HepG2 (cell line): ENCODE measurements at regions not wholly inside any gene's neighbourhood (a gene's known extent, or its start where the extent isn't known, plus 50 kb on each side); places are given as distances from the start of the nearest gene placed in this dataset.

Experiments
- ATAC-seq: fragments of 200-7000 bp; cut with Tn5 transposase; 3 replicates; pipeline ENCODE4 v1.9.1; 2020; ENCODE audit warnings: mild to moderate bottlenecking, moderate library complexity
- BruUV-seq: library from RNA; stranded (reverse); fragments of 400-500 nt; replicated peaks from 2 replicates; lab custom pipeline; 2021; lab: Mats Ljungman, UMichigan
- CTCF ChIA-PET: fragments of 300-600 bp; formaldehyde crosslinking; extraction: SDS; loops from one replicate; lab custom pipeline; 2021; ENCODE audit warnings: low total read pairs, inconsistent platforms, low intra/inter-chr PET ratio; lab: Yijun Ruan, JAX
- POLR2A ChIA-PET: fragments of 350-600 bp; sonication (Branson Sonifier 250); formaldehyde crosslinking; loops from one replicate; lab custom pipeline; 2020; ENCODE audit warnings: antibody characterized with exemption, inconsistent platforms; lab: Yijun Ruan, JAX
- DNase-seq: peaks from one replicate; pipeline ENCODE4 v3.0.0-alpha.2; 2015; ENCODE audit warnings: low spot score
- FAIRE-seq: peaks from 3 replicates; lab custom pipeline; 2011; peaks lifted over from hg19 to GRCh38; lab: Jason Lieb, UNC
- H2AFZ ChIP-seq: one replicate; pipeline ENCODE4 v1.6.1; 2011; ENCODE audit warnings: low read length, inconsistent platforms
- H3K27ac ChIP-seq: fragments of 300-600 bp; 3 replicates; pipeline ENCODE4 v1.8.0; 2011; ENCODE audit warnings: mixed run types, mild to moderate bottlenecking, mixed read lengths, low read length, inconsistent platforms; ENCODE audit not compliant: insufficient read depth; ENCODE audit errors: extremely low read length
- H3K27me3 ChIP-seq, 2 experiments: fragments of 200-600 bp in 1 of 2; 2 replicates in 1 of 2; 3 replicates in 1 of 2; pipeline versions ENCODE4 v1.6.0 to v1.8.0; 2011; ENCODE audit warnings: low read length in 2 of 2, mild to moderate bottlenecking in 2 of 2, moderate library complexity in 2 of 2, inconsistent platforms in 1 of 2; ENCODE audit not compliant: insufficient read depth in 2 of 2, control insufficient read depth in 1 of 2
- H3K36me3 ChIP-seq, 2 experiments: fragments of 200-600 bp in 1 of 2; replicated peaks in 1 of 2; 2 replicates in 1 of 2; 3 replicates in 1 of 2; pipeline versions ENCODE4 v1.5.1 to v1.8.0; 2011; ENCODE audit warnings: low read length in 2 of 2, inconsistent platforms in 1 of 2; ENCODE audit not compliant: insufficient read depth in 2 of 2, control insufficient read depth in 1 of 2
- H3K4me1 ChIP-seq: 2 replicates; pipeline ENCODE4 v1.5.1; 2012; ENCODE audit warnings: low read length, inconsistent platforms; ENCODE audit not compliant: insufficient read depth
- H3K4me2 ChIP-seq: 2 replicates; pipeline ENCODE4 v1.6.0; 2011; ENCODE audit warnings: low read depth, low read length, inconsistent platforms
- H3K4me3 ChIP-seq, 3 experiments: fragments of 200-600 bp in 1 of 3; sonication (generic), shearing (Covaris generic) in 1 of 3; replicated peaks in 1 of 3; 2 replicates each; pipeline ENCODE4 v1.5.1; 2011 to 2016; ENCODE audit warnings: low read length in 3 of 3, inconsistent platforms in 2 of 3, low read depth in 2 of 3, mild to moderate bottlenecking in 2 of 3, control low read depth in 1 of 3, mixed read lengths in 1 of 3; ENCODE audit not compliant: insufficient read depth in 1 of 3
- H3K79me2 ChIP-seq: one replicate; pipeline ENCODE4 v1.6.1; 2011; ENCODE audit warnings: low read length, inconsistent platforms; ENCODE audit not compliant: insufficient read depth
- H3K9ac ChIP-seq: 2 replicates; pipeline ENCODE4 v1.6.0; 2011; ENCODE audit warnings: mild to moderate bottlenecking, low read depth, low read length, inconsistent platforms; ENCODE audit not compliant: insufficient read depth
- H3K9me3 ChIP-seq: 2 replicates; pipeline ENCODE4 v1.5.1; 2012; ENCODE audit warnings: mild to moderate bottlenecking, low read length
- H4K20me1 ChIP-seq: 2 replicates; pipeline ENCODE4 v1.6.0; 2011; ENCODE audit warnings: inconsistent platforms, mild to moderate bottlenecking, low read length, moderate library complexity; ENCODE audit not compliant: insufficient read depth
- HOXA3 ChIP-seq: sonication (generic); formaldehyde crosslinking; IDR thresholded peaks from 2 replicates; pipeline ENCODE4 v1.5.0; 2020; ENCODE audit warnings: missing genetic modification reagents
- PRDM10 ChIP-seq: sonication (generic); formaldehyde crosslinking; IDR thresholded peaks from 2 replicates; pipeline ENCODE4 v1.4.0; 2020; ENCODE audit warnings: low read depth, missing genetic modification reagents
- TAF15 ChIP-seq: fragments of 200-400 bp; formaldehyde crosslinking; IDR thresholded peaks from one replicate; pipeline ENCODE4 v1.6.1; 2018; ENCODE audit warnings: mild to moderate bottlenecking, low read depth, low read length; ENCODE audit not compliant: poor library complexity, severe bottlenecking
- ZBTB10 ChIP-seq: sonication (generic); formaldehyde crosslinking; IDR thresholded peaks from 2 replicates; pipeline ENCODE4 v1.4.0; 2020; ENCODE audit warnings: missing genetic modification reagents, borderline replicate concordance
- ZBTB20 ChIP-seq: sonication (generic); formaldehyde crosslinking; IDR thresholded peaks from 2 replicates; pipeline ENCODE4 v1.8.1; 2023; ENCODE audit warnings: missing genetic modification reagents, low read depth, mild to moderate bottlenecking, borderline replicate concordance
- ZNF724P ChIP-seq: sonication (generic); formaldehyde crosslinking; IDR thresholded peaks from 2 replicates; pipeline ENCODE4 v1.8.0; 2022; ENCODE audit warnings: missing genetic modification reagents, borderline replicate concordance
- ZNF782 ChIP-seq: sonication (generic); formaldehyde crosslinking; IDR thresholded peaks from 2 replicates; pipeline ENCODE4 v1.4.0; 2020; ENCODE audit warnings: missing genetic modification reagents, mild to moderate bottlenecking, borderline replicate concordance
- WGBS: methylation state at CpG from one replicate; pipeline ENCODE4 v1.1.6; 2017; ENCODE audit warnings: low lambda C conversion rate; 5-methylcytosine and 5-hydroxymethylcytosine counted together
- in situ Hi-C: cut with HindIII; loops from 2 replicates; pipeline ENCODE4 v1.10.0; 2017; ENCODE audit warnings: low pct_unique_long_range_greater_than_20kb; ENCODE audit not compliant: extremely low pct_ligation_motif_present
- intact Hi-C: fragments of 100-400 bp; cut with micrococcal nuclease; formaldehyde crosslinking; loops from one replicate; pipeline ENCODE4 v1.10.0; 2022; ENCODE audit not compliant: unreplicated experiment

- no peak for DNase-seq
- TF ChIP-seq ZBTB10 (CRISPR knock-in tag) = no peak
- no peak for TF ChIP-seq ZBTB20
- no peak for TF ChIP-seq TAF15
- no peak for TF ChIP-seq ZNF724P
- no peak for TF ChIP-seq PRDM10 (CRISPR knock-in tag)
- TF ChIP-seq HOXA3 = no peak
- no peak for TF ChIP-seq ZNF782 (CRISPR knock-in tag)
- TF ChIP-seq, all 625 proteins: peak for 0
- no peaks in the 10 kb centered on the region for H3K36me3 ChIP-seq
- no peaks in the 10 kb centered on the region for H3K9me3 ChIP-seq
- H2AFZ ChIP-seq = no peak overlapping the region
- H3K27ac ChIP-seq = no peak overlapping the region
- ChIA-PET CTCF (no interaction called here), POLR2A (no interaction called here)
- no peak overlapping the region for H3K4me3 ChIP-seq
- no peak overlapping the region for H3K4me2 ChIP-seq
- intact Hi-C loops = no loop called here
- H4K20me1 ChIP-seq = no peaks in the 10 kb centered on the region
- no peak for ATAC-seq
- in situ Hi-C loops = no loop called here
- 0% methylated on average over 1 of the region's 1 CpG for WGBS
- no peaks in the 10 kb centered on the region for H3K79me2 ChIP-seq
- no peaks in the 10 kb centered on the region for H3K27me3 ChIP-seq
- no TSS peak for BruUV-seq
- FAIRE-seq = no peak
- H3K9ac ChIP-seq = no peak overlapping the region
- no peaks in the 10 kb centered on the region for H3K4me1 ChIP-seq
Observed at GRCh38 chr7:79673421-79673820, 220.0 kb upstream of the MAGI2 start.
